Smooth muscle cell (in vitro differentiated cells): ENCODE measurements at regions not wholly inside any gene's neighbourhood (a gene's known extent, or its start where the extent isn't known, plus 50 kb on each side); places are given as distances from the start of the nearest gene placed in this dataset.

Experiments used
- DNase-seq: peaks from one replicate; lab custom pipeline; 2025; ENCODE audit not compliant: unreplicated experiment; lab: John Stamatoyannopoulos, UW
- H2AFZ ChIP-seq: fragments of 200-600 bp; sonication (generic); 2 replicates; pipeline ENCODE4 v1.6.0; 2016; ENCODE audit warnings: antibody characterized with exemption, low read depth, mild to moderate bottlenecking
- H3F3A ChIP-seq: fragments of 200-600 bp; sonication (generic); 2 replicates; pipeline ENCODE4 v1.6.0; 2017; ENCODE audit warnings: antibody characterized with exemption, low read depth
- H3K27ac ChIP-seq: fragments of 200-600 bp; sonication (generic); 2 replicates; pipeline ENCODE4 v1.5.1; 2016; ENCODE audit warnings: low read depth, mild to moderate bottlenecking
- H3K27me3 ChIP-seq: fragments of 200-600 bp; sonication (generic); 2 replicates; pipeline ENCODE4 v1.6.1; 2016; ENCODE audit warnings: low read depth, mild to moderate bottlenecking
- H3K36me3 ChIP-seq: fragments of 200-600 bp; sonication (generic); 2 replicates; pipeline ENCODE4 v1.5.1; 2016; ENCODE audit warnings: low read depth
- H3K4me1 ChIP-seq: fragments of 200-600 bp; sonication (generic); 2 replicates; pipeline ENCODE4 v1.5.1; 2016; ENCODE audit warnings: low read depth
- H3K4me2 ChIP-seq: fragments of 200-600 bp; sonication (generic); 2 replicates; pipeline ENCODE4 v1.6.0; 2016; ENCODE audit warnings: mild to moderate bottlenecking
- H3K4me3 ChIP-seq: fragments of 200-600 bp; sonication (generic); 2 replicates; pipeline ENCODE4 v1.5.1; 2016; ENCODE audit warnings: mild to moderate bottlenecking
- H3K79me2 ChIP-seq: fragments of 200-600 bp; sonication (generic); 2 replicates; pipeline ENCODE4 v1.6.0; 2016; ENCODE audit warnings: low read depth, mild to moderate bottlenecking
- H3K9ac ChIP-seq: fragments of 200-600 bp; sonication (generic); 2 replicates; pipeline ENCODE4 v1.6.0; 2016; ENCODE audit warnings: low read depth
- H3K9me3 ChIP-seq: fragments of 200-600 bp; sonication (generic); replicated peaks from 2 replicates; pipeline ENCODE4 v1.5.1; 2016; ENCODE audit warnings: low read depth
- H4K20me1 ChIP-seq: fragments of 200-600 bp; sonication (generic); 2 replicates; pipeline ENCODE4 v1.6.0; 2016; ENCODE audit warnings: low read depth
- WGBS: methylation state at CpG from one replicate; pipeline ENCODE4 v1.1.7; 2016; ENCODE audit warnings: low lambda C conversion rate; 5-methylcytosine and 5-hydroxymethylcytosine counted together
- TF ChIP-seq, protein P1 (sequence below): fragments of 200-600 bp; sonication (generic); IDR thresholded peaks from 2 replicates; pipeline ENCODE4 v1.5.1; 2017; ENCODE audit warnings: borderline replicate concordance, mild to moderate bottlenecking, antibody characterized with exemption; ENCODE audit not compliant: insufficient read depth, poor library complexity, severe bottlenecking

- Histone ChIP-seq H3K27ac (no peak overlapping the region), H4K20me1 (no peaks in the 10 kb centered on the region), H3K9me3 (no peaks in the 10 kb centered on the region), H3K79me2 (no peaks in the 10 kb centered on the region), H3K4me3 (no peak overlapping the region), H3K4me1 (no peaks in the 10 kb centered on the region), H3F3A (no peaks in the 10 kb centered on the region), H2AFZ (no peak overlapping the region), H3K27me3 (no peaks in the 10 kb centered on the region), H3K4me2 (no peak overlapping the region), H3K9ac (no peak overlapping the region), H3K36me3 (no peaks in the 10 kb centered on the region)
- 83% methylated on average over 23 of the region's 23 CpGs for WGBS
- TF ChIP-seq, protein P1, sequence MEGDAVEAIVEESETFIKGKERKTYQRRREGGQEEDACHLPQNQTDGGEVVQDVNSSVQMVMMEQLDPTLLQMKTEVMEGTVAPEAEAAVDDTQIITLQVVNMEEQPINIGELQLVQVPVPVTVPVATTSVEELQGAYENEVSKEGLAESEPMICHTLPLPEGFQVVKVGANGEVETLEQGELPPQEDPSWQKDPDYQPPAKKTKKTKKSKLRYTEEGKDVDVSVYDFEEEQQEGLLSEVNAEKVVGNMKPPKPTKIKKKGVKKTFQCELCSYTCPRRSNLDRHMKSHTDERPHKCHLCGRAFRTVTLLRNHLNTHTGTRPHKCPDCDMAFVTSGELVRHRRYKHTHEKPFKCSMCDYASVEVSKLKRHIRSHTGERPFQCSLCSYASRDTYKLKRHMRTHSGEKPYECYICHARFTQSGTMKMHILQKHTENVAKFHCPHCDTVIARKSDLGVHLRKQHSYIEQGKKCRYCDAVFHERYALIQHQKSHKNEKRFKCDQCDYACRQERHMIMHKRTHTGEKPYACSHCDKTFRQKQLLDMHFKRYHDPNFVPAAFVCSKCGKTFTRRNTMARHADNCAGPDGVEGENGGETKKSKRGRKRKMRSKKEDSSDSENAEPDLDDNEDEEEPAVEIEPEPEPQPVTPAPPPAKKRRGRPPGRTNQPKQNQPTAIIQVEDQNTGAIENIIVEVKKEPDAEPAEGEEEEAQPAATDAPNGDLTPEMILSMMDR = no peak
- DNase-seq = no peak
These were observed 64.2 kb upstream of the GGTLC1 start for GRCh38 chr20:24052599-24053275.

- Histone ChIP-seq H3F3A (no peaks in the 10 kb centered on the region), H3K27ac (no peak overlapping the region), H3K4me3 (no peak overlapping the region), H3K27me3 (no peaks in the 10 kb centered on the region), H3K9me3 (no peaks in the 10 kb centered on the region), H3K4me2 (no peak overlapping the region), H3K9ac (no peak overlapping the region), H2AFZ (no peak overlapping the region), H3K4me1 (no peaks in the 10 kb centered on the region), H4K20me1 (no peaks in the 10 kb centered on the region), H3K79me2 (no peaks in the 10 kb centered on the region), H3K36me3 (no peaks in the 10 kb centered on the region)
- 87% methylated on average over 2 of the region's 2 CpGs for WGBS
- TF ChIP-seq, protein P1 = no peak
- DNase-seq = no peak
These were observed 62.6 kb upstream of the GGTLC1 start for GRCh38 chr20:24051160-24051559.

GRCh38 chr20:24050119-24050518 lies 61.5 kb upstream of the GGTLC1 start:
- Histone ChIP-seq H2AFZ (no peak overlapping the region), H3K27ac (no peak overlapping the region), H3K36me3 (no peaks in the 10 kb centered on the region), H3K27me3 (no peaks in the 10 kb centered on the region), H4K20me1 (no peaks in the 10 kb centered on the region), H3K79me2 (no peaks in the 10 kb centered on the region), H3K4me2 (no peak overlapping the region), H3K9ac (no peak overlapping the region), H3K9me3 (no peaks in the 10 kb centered on the region), H3K4me1 (no peaks in the 10 kb centered on the region), H3F3A (no peaks in the 10 kb centered on the region), H3K4me3 (no peak overlapping the region)
- DNase-seq = no peak
- 71% methylated on average over 3 of the region's 3 CpGs for WGBS
- TF ChIP-seq, protein P1 = no peak

DNA sequence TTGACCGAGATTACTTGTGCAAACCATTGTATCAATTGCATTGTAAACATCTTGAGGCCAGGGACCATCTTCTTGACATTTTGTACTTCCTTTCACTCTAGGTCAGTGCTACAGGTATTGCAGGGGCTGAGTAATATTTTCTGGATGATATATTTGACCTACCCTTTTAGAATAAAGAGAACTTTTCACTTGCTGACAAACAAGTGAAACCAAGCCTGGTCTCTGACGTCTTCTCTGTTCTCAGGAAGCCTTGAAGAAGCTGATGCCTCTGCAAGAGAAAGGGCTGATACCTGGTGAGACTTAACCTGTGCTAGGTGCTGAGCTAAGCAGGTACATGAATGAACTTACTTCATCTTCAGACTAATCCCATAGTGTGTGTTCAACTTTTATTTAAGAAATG lies 60.5 kb upstream of the GGTLC1 start:
- no peak for DNase-seq
- H3K36me3 ChIP-seq = no peaks in the 10 kb centered on the region
- H3K27ac ChIP-seq = no peak overlapping the region
- no peak overlapping the region for H3K9ac ChIP-seq
- no peak overlapping the region for H2AFZ ChIP-seq
- no peaks in the 10 kb centered on the region for H3K79me2 ChIP-seq
- H3K9me3 ChIP-seq = no peaks in the 10 kb centered on the region
- H3K4me2 ChIP-seq = no peak overlapping the region
- WGBS = 89% methylated on average over 2 of the region's 2 CpGs
- H4K20me1 ChIP-seq = no peaks in the 10 kb centered on the region
- TF ChIP-seq, protein P1 = no peak
- no peaks in the 10 kb centered on the region for H3K4me1 ChIP-seq
- H3F3A ChIP-seq = no peaks in the 10 kb centered on the region
- H3K27me3 ChIP-seq = no peaks in the 10 kb centered on the region
- no peak overlapping the region for H3K4me3 ChIP-seq
